ENCODE measurements at regions not wholly inside any gene's neighbourhood (a gene's known extent, or its start where the extent isn't known, plus 50 kb on each side); places are given as distances from the start of the nearest gene placed in this dataset.

DNA sequence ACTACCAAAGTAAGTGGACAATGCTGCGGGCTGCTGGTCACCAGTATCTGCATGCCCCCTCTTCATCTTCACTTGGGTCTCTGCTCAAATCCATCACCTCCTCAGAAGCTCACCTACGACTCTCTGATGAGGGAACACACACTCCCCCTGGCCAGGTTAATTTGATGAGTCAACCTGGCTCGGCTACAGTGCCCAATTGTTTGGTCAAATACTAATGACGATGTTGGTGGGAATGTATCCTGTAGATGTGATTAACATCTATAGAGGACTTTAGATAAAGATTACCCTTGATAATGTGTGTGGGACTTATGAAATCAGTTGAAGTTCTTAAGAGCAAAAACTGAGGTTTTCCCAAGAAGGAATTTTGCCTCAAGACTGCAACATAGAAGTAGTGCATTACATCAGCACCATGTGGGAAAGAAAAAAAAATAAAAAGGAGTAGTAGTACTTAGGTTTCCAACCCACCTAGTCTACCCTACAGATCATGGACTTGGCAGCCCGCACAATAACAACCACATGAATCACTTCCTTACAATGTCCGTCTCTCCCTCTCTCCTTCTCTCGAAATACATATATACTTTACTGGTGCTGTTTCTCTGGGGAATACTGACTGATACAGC, 467.3 kb downstream of the DNAH5 start:
- DNase-seq (ENCODE audit: low spot score) = peak; percentile 4

DNA sequence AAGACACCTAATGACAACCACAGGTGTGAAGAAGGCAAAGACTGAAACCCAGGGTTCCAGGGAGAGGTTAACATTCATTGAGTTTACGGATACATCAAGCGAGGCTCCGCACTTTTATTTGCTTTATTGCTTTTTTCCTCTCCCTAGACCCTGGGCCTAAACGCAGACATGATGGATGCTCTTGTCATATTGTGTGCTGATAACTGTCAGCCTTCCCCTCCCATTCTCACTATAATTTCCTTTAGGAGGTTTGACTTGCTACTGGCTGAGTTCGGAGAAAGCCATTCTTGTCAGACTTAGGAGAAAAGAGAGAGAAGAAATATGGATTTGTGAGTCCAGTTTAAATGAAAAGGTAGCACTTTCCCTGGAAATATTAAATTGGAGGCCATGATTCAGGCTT, 471.6 kb downstream of the DNAH5 start:
- no peak for DNase-seq (ENCODE audit: low spot score)

DNA sequence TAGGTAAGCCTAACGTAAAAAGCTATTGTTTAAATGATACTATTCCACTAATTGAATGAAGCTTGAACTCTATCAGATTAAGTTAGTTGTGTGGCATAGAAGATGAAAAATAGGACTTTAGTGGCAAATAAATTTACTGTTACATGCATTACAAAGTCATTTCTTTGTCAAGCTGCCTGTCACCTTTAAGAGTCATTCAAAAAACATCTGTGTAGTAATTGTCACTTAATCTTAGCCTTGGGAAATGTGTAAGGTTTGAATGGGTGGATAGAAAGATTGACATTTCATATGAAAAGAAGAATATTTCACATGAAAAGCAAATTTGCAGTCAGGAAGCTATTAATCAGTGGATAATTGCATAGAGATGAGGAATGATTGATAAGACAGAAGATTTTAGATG, 473.5 kb downstream of the DNAH5 start:
- no peak for DNase-seq (ENCODE audit: low spot score)

DNA sequence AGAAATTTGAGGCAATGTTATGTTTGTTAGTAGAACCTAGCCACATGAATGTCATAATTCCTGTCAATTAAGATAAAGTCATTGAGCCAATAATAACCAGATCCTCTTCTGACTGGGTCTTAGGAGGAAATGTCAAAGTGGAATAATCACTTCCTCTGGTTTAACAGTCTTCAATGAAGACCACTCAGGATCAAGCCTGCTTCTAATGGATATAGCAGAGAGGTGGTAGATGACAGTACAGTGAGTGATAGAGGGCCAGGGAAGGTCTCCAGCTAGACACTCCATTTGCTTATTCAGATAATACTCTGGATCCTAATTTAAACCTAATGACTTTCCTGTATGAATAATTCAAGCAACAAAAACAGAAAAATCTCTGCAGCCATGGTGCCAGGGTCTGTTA, 474.2 kb downstream of the DNAH5 start:
- no peak for DNase-seq (ENCODE audit: low spot score)

DNA sequence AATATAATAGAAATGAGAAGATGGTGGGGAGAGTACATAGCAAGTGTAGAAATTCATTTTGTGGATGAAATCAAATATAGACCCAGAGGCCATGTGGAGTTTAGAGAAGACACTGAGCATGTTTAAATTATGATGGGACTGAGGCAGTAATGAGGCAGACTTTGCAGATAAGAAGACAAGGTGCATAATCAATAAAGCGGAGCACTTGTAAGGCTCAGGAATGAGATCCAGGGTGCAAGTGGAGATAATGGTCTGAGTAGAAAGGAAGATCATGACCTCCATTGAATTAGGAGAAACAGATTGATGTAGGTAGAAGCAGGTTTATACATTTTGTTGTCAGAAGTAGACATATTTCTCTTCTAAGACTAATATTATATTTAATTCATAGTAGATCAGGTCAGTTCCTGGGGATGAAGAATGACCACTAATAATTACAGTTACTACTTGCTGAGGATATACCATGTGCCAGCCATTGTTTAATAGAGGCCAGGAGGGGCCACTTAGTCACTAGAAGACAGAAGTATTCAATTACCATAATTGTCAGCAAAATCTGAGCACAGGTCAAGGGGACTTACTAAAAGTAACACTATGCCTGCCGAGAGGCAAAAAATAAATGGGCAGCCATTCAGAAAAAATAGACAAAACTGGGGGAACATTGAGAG, 479.8 kb downstream of the DNAH5 start:
- DNase-seq (ENCODE audit: low spot score) = no peak

DNA sequence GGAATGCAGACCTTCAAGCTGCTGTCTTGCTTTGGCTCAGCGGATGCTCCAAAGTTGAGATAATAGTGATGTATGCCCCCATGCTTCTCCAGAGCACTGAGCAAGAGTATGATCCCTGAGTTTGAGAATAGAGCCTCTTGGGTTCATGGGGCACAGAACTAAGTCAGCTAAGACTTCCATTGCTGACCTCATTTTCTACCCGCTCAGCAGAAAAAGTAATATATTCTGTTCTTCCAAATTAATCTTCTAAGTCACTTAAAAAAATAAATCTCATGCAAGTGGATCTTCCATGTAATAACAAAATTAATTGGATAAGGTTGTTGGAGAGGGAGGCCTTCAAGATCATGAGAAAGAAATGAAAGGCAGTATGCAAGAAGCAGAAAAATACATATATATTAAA, 483.9 kb downstream of the DNAH5 start:
- DNase-seq (ENCODE audit: low spot score) = no peak

DNA sequence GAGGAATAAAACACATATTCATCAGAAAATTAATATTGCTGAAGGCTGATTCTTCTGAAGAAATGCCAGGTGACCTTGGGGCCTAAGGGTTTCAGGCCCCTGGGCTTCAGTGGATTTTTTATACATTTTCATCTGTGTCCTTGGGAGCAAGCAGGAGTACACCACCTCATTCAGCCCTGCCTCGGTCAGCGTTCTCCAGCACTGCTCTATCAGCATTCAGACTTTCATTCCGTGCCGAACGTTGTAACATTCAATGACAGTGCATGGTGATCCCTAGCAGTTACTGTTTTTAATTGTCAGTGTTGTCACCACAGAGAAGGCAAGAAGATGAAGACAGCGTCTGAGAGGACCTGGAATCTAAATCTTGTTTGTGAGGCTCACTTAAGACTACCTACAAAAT, 490.4 kb downstream of the DNAH5 start:
- DNase-seq (ENCODE audit: low spot score) = no peak

DNA sequence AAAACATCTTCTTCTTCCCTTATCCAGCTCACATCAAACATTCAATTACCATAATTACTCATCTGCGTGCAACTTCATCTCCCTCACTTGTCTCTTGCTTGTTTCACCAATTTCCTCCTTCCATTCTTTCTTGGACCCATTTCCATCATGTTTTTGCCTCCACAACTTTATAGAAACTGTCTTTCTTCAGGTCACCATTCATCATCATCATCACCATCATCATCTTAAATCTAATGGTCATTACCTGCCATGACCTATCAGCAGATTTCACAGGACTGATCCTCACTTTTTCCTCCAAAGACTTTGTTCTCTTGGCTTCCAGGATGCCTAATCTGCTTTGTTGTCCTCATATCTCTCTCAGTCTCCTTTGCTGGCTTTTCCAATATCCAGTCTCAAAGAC, 495.6 kb downstream of the DNAH5 start:
- DNase-seq (ENCODE audit: low spot score) = no peak

DNA sequence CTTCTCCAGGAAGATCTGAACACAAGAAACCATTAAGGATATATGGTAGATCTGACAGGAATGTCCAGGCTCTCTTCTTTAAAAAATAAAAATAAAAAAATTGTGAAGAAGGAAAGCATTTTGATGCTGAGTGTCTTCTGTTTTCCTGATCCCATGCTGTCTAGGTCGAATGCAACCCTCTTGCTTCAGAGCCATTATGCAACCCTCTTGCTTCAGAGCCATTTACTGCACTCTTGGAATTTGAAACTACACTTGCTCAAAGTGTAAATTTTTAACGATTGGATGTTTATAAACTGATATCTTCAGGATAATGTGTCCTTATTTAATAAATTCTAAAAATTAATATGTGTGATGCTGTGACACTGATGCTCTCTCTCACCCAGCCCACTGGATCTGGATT, 505.1 kb downstream of the DNAH5 start:
- no peak for DNase-seq (ENCODE audit: low spot score)

DNA sequence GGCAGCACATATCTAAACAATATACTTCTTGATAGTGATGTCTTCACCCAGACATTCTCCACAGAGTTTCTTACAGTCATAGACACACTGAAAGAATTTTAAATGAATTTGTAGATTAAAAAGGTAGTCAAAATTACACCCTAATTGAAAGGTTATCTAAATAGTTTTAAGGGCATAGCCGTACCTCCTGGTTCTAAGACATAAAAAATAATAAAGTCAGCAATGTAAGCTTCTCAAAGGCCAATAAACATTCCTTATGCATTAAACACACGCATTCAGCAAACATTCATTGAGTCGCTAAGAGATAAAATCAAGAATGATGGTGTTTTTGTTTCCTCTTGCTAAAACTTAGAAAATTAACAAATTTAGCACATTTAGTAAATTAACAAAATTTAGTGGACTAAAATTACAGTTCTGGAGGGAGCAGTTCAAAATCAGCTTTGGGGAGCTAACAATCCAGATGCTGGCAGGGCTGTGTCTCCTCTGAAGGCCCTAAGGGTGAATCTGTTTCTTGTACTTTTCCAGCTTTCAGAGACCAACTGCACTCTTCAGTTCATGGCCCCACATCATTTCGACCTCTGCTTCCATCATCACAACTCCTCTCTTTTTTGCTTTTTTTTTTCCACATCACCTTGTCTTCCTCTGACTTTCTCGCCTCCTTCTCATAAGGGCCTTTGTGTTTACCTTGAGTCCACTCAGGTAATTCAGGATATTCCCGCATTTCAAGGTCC, 516.5 kb downstream of the DNAH5 start:
- DNase-seq (ENCODE audit: low spot score) = no peak

DNA sequence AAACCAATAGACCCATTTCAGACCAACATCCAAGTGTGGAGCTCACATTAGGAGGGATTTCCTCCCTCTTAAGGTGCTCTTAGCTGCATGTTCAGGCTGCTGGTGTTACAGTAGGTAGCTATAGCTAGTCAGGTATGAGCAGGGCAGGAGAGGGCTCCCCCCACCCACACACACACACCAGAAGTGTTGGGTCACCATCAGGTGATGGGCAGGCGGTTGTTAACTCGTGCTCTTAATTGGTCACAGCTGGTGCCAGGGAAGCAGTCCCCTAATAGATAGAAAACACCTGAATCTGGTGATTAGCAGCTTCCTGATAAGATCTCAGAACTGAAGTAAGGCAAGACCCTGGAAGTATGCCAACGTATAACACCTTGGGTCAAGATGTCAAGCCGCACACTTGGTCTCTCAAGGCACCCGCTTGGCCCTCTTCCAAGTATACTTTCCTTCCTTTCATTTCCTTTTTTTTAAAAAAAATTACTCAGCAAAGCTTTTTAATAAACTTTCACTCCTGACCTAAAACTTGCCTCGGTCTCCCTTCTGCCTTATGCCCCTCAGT, 532.4 kb downstream of the DNAH5 start:
- no peak for DNase-seq (ENCODE audit: low spot score)

DNA sequence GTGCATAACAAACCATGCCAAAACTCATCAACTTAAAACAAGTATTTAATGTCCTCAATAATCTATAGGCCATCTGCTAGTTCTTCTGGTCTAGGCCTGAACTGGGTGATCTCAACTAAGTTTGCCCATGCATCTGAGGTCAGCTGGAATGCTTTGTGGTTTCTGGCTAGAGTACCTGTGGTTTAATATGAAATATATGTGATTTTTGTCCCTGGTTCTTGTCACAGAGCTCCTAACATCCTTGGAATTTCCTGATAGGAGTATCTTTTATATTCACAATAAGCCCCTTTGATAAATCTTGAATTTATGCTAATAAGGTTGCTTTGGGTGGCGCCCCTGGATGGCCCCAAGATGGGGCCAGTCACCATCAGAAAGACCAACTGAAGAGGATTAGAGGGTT, 535.9 kb downstream of the DNAH5 start:
- DNase-seq (ENCODE audit: low spot score) = no peak

DNA sequence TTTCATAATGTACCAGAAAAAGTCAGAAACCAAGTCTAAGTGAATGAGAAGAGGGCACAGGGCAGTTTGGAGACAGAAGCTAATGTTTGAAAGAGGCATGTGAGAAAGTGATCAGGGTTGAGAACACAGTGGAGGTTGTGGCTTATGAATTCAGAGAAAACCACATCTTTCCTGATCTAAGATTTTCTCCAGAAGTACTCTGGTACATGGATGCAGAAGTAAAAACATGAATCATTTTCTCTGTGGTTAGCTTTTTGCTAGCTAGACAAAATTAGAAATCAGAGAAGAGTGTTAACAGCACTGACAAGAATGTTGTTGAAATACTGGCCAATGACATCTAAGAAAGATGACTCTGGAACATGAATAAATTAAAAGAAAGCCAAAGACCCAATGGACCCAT, 541.1 kb downstream of the DNAH5 start:
- DNase-seq (ENCODE audit: low spot score) = no peak

DNA sequence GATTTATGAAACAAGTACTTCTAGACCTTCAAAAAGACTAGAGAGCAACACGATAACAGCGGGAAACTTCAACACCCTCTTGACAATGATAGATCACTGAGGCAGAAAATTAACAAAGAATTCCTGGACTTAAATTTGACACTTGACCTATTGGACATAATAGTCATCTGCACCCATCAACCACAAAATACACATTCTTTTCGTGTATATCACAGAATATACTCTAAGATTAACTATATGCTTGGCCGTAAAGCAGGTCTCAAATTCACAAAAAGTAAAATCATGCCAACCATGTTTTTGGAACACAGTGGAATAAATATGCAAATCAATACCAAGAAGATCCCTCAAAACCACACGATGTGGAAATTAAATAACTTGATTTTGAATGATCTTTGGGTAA, 559.4 kb downstream of the DNAH5 start:
- no peak for DNase-seq (ENCODE audit: low spot score)

DNA sequence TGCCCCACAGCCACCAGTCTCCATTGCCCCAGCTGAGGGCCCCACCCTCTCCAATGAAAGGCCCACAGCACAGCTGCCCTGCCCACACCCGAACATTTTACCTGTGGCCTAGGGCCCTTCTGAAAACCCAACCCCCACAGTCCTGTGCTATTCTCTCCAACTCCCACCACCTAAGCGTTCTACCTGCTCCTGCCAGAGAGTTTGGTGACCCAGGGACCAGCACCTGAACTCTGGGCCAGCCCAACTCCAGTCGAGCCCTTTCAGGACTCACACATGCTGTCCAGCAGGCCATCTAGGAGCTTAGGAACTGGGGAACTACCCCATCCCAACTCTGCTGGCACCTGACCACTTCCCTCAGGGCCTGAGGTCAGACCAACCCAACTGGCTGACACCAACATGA, 562.3 kb downstream of the DNAH5 start:
- no peak for DNase-seq (ENCODE audit: low spot score)

DNA sequence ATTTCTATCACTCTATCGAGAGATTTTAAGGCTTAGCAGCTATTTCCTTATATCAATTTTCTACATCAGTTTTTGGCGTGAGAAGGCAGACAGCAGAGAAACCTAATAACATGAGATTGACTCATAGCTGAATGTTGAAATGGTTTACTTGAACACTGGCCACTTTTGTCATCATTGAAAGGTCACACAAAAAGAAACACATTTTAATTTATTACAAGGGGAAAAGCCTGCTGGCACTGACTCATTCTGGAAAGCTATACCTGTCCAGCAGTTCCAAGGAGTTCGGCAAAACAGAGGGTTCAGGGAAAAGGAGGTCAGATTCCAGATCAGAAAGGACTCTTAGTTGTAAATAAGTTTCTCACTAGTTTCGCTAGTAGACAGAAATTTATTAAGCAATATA, 566.4 kb downstream of the DNAH5 start:
- DNase-seq (ENCODE audit: low spot score) = no peak

DNA sequence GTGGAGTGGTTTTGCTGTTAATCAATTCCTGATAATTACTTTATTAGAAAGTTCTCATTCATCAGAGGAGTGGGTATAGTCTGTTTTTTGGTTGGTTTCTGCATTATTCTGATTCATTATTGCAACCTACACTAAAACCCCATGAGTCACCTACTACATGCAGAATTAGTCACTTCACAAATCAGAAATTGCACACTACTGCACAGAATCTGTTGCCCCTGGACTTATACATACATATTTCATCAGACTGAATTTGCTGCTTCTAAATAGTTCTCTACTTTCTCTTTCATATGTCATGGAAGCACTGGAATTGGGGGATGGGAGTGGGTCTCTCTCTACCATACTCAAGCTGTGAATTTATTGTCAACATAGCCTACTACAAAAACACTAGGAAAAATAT, 585.1 kb downstream of the DNAH5 start:
- DNase-seq (ENCODE audit: low spot score) = peak; percentile 78

DNA sequence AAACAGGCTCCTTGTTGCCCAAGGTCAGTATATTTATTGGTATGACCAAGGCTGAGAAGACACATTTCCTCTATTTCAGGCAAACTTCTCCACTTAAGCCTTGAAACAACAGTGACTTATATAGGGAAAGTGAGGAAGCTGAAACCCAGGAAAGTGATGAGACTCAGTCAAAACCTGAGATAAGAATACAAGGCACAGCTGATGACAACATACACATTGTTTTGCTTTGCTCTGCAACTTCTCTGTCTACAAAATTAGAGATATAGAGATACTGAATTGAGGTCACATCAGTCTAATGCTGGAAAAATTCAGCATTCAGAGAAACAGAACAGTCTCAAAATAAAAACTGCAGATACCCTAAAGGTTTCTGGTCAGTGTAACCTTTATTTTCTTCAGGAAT, 586.1 kb downstream of the DNAH5 start:
- no peak for DNase-seq (ENCODE audit: low spot score)

DNA sequence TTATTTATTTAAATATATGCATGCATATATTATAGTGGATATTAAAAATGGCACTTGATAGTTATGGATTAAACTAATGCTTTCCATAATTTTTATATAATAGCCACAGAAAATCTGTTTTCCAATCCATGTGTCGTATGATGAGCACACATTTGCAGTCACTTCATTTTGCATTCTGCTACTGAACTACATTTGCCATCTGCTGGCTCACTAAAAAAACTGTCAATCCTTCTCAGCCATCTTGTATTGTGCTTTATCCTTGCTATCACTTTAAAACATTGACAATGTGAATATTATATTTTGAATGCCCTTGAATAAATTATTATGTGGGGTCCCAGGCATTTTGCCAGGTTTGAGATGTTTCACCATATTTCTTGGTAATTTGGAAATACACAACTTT, 586.6 kb downstream of the DNAH5 start:
- no peak for DNase-seq (ENCODE audit: low spot score)

DNA sequence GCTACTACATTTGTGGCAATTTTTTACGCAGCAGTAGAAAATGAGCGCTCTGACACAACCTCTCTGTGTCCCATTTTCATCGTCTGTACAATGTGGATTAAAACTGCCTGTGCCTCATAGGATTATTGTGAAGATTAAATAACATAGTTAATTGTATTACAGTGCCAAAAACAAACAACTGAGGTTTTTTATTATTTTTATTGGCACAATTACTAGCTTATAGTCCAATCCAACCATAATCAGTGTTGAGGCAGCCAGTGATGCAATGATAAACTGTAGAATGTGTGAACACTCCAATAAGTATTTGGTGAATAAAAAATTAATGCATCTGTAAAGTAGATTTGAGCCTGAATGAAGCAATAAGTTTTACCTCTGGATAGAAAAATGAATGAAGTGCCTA, 588.3 kb downstream of the DNAH5 start:
- DNase-seq (ENCODE audit: low spot score) = no peak

DNA sequence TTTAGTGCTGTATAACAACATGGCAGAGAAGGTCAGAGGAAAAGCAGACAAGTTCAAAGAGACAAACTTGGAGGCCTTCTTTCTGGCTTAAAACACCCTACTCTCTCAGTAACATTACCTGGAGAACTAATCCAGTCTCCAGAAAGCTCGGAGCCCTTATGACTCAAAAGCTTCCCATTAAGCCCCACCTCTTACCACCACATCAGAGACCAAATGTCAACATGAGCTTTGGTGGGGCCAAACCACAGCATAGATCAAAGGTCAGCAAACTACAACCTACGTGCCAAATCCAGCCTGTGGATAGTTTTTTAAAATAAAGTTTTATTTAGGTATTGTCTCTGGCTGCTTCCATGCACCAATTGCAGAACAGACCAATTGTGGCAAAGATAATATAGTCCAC, 589.9 kb downstream of the DNAH5 start:
- no peak for DNase-seq (ENCODE audit: low spot score)

DNA sequence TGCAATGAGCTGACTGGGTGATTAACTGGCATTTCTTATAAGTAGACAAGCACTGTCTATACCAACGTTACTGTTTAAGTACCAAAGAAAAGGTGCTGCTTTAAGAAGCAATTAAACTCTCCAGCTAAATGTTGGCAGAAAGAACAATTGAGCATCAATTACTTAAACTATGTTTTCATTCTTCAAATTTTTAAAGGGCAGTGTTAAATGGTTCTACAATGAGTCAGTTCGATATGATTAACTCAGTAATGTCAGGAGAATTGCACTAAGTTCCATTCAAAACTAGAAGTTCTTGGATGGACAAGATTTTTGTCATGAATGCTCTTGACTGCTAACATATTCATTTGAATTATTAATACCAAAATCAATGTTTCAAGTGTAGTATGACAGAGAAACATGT, 593.7 kb downstream of the DNAH5 start:
- DNase-seq (ENCODE audit: low spot score) = no peak

DNA sequence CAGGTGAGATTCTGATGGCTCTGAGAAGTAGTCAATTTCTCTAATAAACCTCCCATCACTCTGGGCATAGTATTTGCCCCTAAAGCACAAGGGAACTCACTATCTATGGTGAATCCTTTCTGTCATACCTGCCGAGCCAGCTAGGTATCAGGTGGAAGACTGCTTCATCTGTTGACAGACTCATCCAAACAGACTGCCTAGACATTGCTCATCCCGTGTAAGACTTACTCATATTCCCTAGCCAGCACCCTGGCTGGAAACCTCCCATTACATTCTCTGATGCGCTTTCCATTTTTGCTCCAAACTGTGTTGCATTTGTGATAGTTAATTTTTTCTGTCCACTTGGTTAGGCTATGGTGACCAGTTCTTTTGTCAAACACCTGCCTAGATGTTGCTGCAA, 595.9 kb downstream of the DNAH5 start:
- DNase-seq (ENCODE audit: low spot score) = no peak
